ENCODE measurements at regions not wholly inside any gene's neighbourhood (a gene's known extent, or its start where the extent isn't known, plus 50 kb on each side); places are given as distances from the start of the nearest gene placed in this dataset.

- ChIA-PET CTCF (no interaction called here), POLR2A (ENCODE audit: unreplicated experiment) (no interaction called here)
- no peaks in the 10 kb centered on the region for H3K79me2 ChIP-seq (ENCODE audit: low read length)
- H3K4me1 ChIP-seq (ENCODE audit: insufficient read depth, low read length): no peaks in the 10 kb centered on the region
- H3K9me3 ChIP-seq (ENCODE audit: low read length): no peaks in the 10 kb centered on the region
- TF ChIP-seq EZH2 (IDR thresholded peaks at IDR 0.05; ENCODE audit: low read length, unreplicated experiment) (no peak), EZH2phosphoT487 (IDR thresholded peaks at IDR 0.05; ENCODE audit: borderline replicate concordance, low read length) (no peak)
- TF ChIP-seq, protein P1, sequence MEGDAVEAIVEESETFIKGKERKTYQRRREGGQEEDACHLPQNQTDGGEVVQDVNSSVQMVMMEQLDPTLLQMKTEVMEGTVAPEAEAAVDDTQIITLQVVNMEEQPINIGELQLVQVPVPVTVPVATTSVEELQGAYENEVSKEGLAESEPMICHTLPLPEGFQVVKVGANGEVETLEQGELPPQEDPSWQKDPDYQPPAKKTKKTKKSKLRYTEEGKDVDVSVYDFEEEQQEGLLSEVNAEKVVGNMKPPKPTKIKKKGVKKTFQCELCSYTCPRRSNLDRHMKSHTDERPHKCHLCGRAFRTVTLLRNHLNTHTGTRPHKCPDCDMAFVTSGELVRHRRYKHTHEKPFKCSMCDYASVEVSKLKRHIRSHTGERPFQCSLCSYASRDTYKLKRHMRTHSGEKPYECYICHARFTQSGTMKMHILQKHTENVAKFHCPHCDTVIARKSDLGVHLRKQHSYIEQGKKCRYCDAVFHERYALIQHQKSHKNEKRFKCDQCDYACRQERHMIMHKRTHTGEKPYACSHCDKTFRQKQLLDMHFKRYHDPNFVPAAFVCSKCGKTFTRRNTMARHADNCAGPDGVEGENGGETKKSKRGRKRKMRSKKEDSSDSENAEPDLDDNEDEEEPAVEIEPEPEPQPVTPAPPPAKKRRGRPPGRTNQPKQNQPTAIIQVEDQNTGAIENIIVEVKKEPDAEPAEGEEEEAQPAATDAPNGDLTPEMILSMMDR (conservative IDR thresholded peaks at IDR 0.05; ENCODE audit: low read depth, low read length): no peak
- no peak overlapping the region for H3K4me2 ChIP-seq (ENCODE audit: low read length)
- intact Hi-C loops (cut with micrococcal nuclease): no loop called here
- DNase-seq (no peak), ATAC-seq (no peak)
- BruUV-seq (replicated peaks): no TSS peak
- no peaks in the 10 kb centered on the region for H3K27me3 ChIP-seq (ENCODE audit: low read length)
- no peak overlapping the region for H2AFZ ChIP-seq (ENCODE audit: low read length)
- no peak overlapping the region for H3K27ac ChIP-seq (ENCODE audit: low read length)
- H3F3A ChIP-seq (ENCODE audit: low read length, unreplicated experiment): no peaks in the 10 kb centered on the region
- no peaks in the 10 kb centered on the region for H3K36me3 ChIP-seq (ENCODE audit: low read depth, low read length)
- H3K4me3 ChIP-seq (ENCODE audit: low read length): no peak overlapping the region
- H4K20me1 ChIP-seq (ENCODE audit: low read length): no peaks in the 10 kb centered on the region
- no peaks in the 10 kb centered on the region for H3K9me2 ChIP-seq (replicated peaks; ENCODE audit: low read length)
- H3K9ac ChIP-seq (ENCODE audit: low read length): no peak overlapping the region
Measured at GRCh38 chr12:114783089-114783618, 99.2 kb upstream of the TBX3 start.

GRCh38 chr12:114780746-114781399, 96.9 kb upstream of the TBX3 start:
- H2AFZ ChIP-seq (ENCODE audit: low read length): no peak overlapping the region
- no peak for DNase-seq

More at GRCh38 chr12:114780746-114781399, 96.9 kb upstream of the TBX3 start:
- H3K27ac ChIP-seq (ENCODE audit: low read length): no peak overlapping the region
- no peaks in the 10 kb centered on the region for H4K20me1 ChIP-seq (ENCODE audit: low read length)
- no peak for TF ChIP-seq EZH2phosphoT487 (IDR thresholded peaks at IDR 0.05; ENCODE audit: borderline replicate concordance, low read length)
- no peak for TF ChIP-seq EZH2 (IDR thresholded peaks at IDR 0.05; ENCODE audit: low read length, unreplicated experiment)
- TF ChIP-seq, protein P1 (conservative IDR thresholded peaks at IDR 0.05; ENCODE audit: low read depth, low read length): no peak
- no peak for ATAC-seq
- ChIA-PET CTCF (no interaction called here), POLR2A (ENCODE audit: unreplicated experiment) (interaction anchor here (0.6 kb wide), 1 partner anchor 386 kb away, joined by 4 read pairs; no protein-coding TSS in a partner anchor)
- no TSS peak for BruUV-seq (replicated peaks)
- no peak overlapping the region for H3K9ac ChIP-seq (ENCODE audit: low read length)
- no peaks in the 10 kb centered on the region for H3K27me3 ChIP-seq (ENCODE audit: low read length)
- H3K9me2 ChIP-seq (replicated peaks; ENCODE audit: low read length): no peaks in the 10 kb centered on the region
- peaks cover 12% of the 10 kb centered on the region for H3K4me1 ChIP-seq (ENCODE audit: insufficient read depth, low read length)
- H3K79me2 ChIP-seq (ENCODE audit: low read length): no peaks in the 10 kb centered on the region
- H3K4me2 ChIP-seq (ENCODE audit: low read length): no peak overlapping the region
- no peak overlapping the region for H3K4me3 ChIP-seq (ENCODE audit: low read length)
- H3F3A ChIP-seq (ENCODE audit: low read length, unreplicated experiment): no peaks in the 10 kb centered on the region
- no peaks in the 10 kb centered on the region for H3K36me3 ChIP-seq (ENCODE audit: low read depth, low read length)
- intact Hi-C loops (cut with micrococcal nuclease): no loop called here
- H3K9me3 ChIP-seq (ENCODE audit: low read length): no peaks in the 10 kb centered on the region
